NCI-H748 (cell line): ENCODE measurements at regions not wholly inside any gene's neighbourhood (a gene's known extent, or its start where the extent isn't known, plus 50 kb on each side); places are given as distances from the start of the nearest gene placed in this dataset.
A peak's percentile ranks its signal among the peaks of the same experiment; 100 is the strongest.
"Not testable (repeated sequence)": the region's sequence is repeated elsewhere in the genome, so short reads cannot be mapped to it uniquely, and the experiment has no call there.

ENCODE experiments used
- DNase-seq: peaks from one replicate; lab custom pipeline; 2025; ENCODE audit not compliant: unreplicated experiment; lab: John Stamatoyannopoulos, UW

GRCh38 chr4:174012886-174013259 lies 270.6 kb downstream of the FBXO8 start:
- no peak for DNase-seq

- DNase-seq = peak; percentile 1
Observed at GRCh38 chr4:174012135-174012885, 271.2 kb downstream of the FBXO8 start.

- DNase-seq = no peak
Observed at GRCh38 chr4:174010547-174010946, 272.9 kb downstream of the FBXO8 start.

DNA sequence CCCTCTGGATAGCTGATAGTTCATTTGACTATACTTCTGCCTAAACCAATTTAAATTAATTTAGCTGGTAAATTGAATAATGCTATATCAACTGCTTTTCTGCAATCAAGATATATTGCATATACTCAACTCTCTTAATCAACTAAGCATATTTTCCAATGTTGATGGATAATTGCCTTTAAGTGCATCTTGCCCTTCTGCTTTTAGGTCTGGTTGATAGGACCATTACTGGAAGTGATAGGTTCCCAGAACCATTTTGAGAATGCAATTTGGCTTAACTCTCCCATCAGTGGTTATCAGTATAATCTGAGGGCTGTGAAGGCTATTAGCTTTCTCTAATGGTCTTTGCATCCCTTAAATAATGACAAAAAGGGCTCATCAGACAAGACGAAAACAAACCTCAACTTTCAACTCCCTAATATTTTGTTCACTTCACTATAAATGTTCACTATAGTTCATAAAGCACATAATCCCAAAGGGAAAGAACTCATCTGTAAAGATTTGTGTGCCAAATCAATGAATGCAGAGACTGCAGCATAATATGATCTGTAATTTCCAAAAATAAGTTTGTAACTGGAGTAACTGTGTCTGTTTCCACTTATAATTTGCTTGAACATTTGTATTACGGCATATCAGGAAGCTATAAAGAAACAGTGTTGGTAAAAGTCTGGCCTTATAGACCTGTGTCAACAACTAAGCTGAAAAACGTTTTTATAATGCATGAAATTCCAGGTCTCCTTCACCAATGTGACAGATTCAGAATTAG lies 273.6 kb downstream of the FBXO8 start:
- DNase-seq = no peak

GRCh38 chr4:174005422-174005821 lies 278.0 kb downstream of the FBXO8 start:
- no peak for DNase-seq

- no peak for DNase-seq
Observed at GRCh38 chr4:173998471-173999144, 284.9 kb downstream of the FBXO8 start.

DNA sequence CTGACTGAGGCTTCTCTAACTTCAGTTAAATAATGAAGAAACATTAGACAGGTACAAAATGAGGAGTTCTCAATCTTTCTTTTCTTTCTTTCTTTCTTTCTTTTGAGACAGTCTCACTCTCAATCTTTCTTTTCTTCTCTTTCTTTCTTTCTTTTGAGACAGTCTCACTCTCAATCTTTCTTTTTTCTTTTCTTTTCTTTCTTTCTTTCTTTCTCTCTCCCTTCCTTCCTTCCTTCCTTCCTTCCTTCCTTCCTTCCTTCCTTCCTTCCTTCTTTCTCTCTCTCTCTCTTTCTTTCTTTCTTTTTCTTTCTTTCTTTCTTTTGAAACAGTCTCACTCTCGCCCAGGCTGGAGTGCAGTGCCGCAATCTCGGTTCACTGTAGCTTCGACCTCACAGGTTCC lies 287.7 kb downstream of the FBXO8 start:
- not testable (repeated sequence) for DNase-seq

GRCh38 chr4:173991814-173992213 lies 291.7 kb downstream of the FBXO8 start:
- DNase-seq = no peak

DNA sequence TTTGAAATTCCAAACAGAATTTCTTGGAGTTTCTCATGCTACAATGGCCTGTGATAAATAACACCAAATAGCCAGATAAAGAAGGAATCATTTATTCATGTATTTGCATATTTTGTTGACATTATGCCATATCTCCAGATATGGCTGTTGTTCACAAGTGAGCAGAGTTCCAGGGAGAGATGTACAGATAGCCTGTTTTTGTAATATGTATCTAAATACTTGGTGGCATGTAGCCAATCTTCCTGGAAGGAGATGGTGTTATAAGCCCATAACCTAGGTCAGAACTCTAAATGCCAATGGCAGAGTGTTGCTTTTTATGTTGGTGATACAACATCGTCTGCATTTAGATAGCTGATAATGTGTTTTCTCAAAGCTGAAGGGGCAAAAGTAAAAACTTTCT lies 292.2 kb downstream of the FBXO8 start:
- DNase-seq = peak; percentile 37

GRCh38 chr4:173990869-173991210 lies 292.6 kb downstream of the FBXO8 start:
- peak; percentile 84 for DNase-seq

GRCh38 chr4:173990126-173990868 lies 293.2 kb downstream of the FBXO8 start:
- DNase-seq = peak; percentile 77

DNA sequence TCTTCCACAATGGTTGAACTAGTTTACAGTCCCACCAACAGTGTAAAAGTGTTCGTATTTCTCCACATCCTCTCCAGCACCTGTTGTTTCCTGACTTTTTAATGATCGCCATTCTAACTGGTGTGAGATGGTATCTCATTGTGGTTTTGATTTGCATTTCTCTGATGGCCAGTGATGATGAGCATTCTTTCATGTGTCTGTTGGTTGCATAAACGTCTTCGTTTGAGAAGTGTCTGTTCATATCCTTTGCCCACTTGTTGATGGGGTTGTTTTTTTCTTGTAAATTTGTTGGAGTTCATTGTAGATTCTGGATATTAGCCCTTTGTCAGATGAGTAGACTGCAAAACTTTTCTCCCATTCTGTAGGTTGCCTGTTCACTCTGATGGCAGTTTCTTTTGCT lies 319.9 kb downstream of the FBXO8 start:
- not testable (repeated sequence) for DNase-seq

DNA sequence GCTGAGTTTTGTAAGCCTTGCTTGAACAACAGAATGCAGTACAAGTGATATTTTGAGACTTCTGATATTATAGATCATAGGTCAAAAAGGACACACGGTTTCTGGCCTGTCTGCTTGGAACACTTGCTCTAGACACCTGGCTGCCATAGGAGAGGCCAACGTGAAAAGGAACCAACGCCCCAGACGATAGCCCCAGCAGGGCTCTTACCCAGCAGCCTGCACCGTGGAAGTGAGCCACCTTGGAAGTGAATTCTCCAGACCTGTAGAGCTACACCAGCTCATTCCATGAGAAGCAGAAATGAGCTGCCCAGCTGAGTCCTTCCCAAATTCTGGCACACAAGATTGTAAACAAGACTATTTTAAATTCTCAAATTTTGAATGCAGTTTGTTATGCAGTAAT lies 323.1 kb downstream of the FBXO8 start:
- DNase-seq = no peak

DNA sequence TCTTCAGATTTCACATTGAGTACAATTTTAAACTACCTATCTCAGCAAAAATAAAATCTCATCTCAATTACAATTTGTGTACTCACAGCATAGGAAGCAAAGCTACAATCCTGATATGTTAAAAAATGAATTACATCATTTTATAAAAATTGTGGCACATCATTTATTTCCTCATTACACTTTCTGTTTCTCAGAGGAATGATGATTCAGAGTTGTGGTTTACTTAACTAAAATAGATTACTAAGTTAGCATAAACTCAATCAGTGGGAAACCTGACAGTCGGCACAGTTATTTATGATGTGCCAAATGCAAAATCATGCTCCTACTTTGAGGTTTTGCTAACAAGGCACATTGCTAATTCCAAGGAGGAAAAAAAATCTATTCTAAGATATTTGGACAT lies 325.0 kb downstream of the FBXO8 start:
- DNase-seq = no peak

- no peak for DNase-seq
Observed at GRCh38 chr4:173943547-173943946, 339.9 kb downstream of the FBXO8 start.

DNA sequence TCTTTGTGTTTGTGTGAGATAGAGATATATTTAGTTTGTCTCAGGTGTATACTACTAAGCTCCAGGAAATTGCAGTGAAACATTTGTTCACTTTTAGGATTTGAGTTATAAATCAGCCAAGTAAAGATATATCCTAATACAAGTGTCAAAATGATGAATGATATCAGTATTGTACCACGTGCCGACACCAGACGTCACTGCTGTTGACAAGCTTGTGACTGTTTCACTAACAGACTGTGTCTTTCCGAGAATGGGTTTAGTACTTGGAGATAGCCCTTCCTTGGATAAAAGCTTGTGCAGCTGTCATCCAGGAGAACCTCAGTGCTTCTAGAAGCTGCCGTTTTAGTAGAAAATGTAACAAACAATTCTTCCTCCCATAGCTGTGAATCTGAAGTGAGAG lies 343.3 kb downstream of the FBXO8 start:
- no peak for DNase-seq

DNA sequence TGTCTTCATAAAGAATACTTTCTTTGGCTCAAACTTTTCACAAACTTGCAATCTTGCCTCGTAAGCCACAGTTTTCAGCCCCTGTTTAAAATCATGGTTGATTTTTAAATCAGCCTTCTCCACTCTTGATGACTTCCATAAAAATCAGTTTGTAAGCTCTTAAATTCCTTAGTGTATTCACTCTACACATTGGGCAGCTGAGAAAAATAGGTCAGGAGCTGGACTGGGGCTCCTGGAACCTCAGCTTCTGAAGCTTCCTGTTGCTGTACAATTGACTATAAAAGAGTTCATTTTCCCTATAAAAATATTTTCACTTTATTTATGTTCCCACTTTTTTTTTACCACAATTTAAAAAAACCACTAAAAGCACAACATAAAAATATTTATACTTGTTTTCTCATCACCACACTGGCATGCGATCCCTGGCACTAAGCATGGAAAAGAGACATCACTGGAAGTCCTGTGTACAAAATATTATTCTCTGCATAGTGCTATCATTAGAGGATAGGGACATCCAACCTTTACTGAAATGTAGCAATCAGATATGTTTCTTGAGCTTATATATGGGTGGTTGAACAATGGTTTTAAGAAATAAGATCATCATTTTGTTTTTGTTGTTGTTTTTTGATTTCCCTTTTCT lies 345.7 kb downstream of the FBXO8 start:
- DNase-seq = no peak

DNA sequence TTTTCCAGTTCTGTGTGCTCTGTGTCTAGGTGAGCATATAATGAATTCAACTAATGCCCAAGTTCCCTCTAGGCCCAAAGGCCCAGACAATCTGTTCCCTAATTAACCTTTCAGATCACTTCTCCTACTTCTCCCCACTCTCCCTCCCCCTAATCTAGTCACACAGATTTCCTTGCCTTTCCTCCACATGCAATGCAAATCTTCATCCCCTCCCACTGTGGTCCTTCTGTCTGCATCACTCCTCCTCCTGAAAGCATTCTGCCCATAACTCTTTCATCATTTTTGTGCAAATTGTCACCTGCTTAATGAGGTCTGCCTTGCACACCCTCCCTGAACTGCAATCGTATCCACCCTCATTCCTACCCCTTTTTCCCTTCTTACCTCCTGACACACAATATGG lies 346.6 kb downstream of the FBXO8 start:
- peak; percentile 14 for DNase-seq

- no peak for DNase-seq
Observed at GRCh38 chr4:173935622-173936405, 347.7 kb downstream of the FBXO8 start.

GRCh38 chr4:173934933-173935620 lies 348.4 kb downstream of the FBXO8 start:
- no peak for DNase-seq
